GM19438 (cell line): ENCODE measurements at regions not wholly inside any gene's neighbourhood (a gene's known extent, or its start where the extent isn't known, plus 50 kb on each side); places are given as distances from the start of the nearest gene placed in this dataset.
"Not testable (repeated sequence)": the region's sequence is repeated elsewhere in the genome, so short reads cannot be mapped to it uniquely, and the experiment has no call there.

Experiments
- ATAC-seq: cut with Tn5 transposase; IDR thresholded peaks from one replicate; pipeline ENCODE4 v1.9.1; 2021; ENCODE audit warnings: low read depth; ENCODE audit not compliant: unreplicated experiment

GRCh38 chr3:110430146-110430545 lies 641.5 kb upstream of the NECTIN3 start:
- no peak for ATAC-seq

- no peak for ATAC-seq
These were observed 635.4 kb upstream of the NECTIN3 start for GRCh38 chr3:110436209-110436608.

DNA sequence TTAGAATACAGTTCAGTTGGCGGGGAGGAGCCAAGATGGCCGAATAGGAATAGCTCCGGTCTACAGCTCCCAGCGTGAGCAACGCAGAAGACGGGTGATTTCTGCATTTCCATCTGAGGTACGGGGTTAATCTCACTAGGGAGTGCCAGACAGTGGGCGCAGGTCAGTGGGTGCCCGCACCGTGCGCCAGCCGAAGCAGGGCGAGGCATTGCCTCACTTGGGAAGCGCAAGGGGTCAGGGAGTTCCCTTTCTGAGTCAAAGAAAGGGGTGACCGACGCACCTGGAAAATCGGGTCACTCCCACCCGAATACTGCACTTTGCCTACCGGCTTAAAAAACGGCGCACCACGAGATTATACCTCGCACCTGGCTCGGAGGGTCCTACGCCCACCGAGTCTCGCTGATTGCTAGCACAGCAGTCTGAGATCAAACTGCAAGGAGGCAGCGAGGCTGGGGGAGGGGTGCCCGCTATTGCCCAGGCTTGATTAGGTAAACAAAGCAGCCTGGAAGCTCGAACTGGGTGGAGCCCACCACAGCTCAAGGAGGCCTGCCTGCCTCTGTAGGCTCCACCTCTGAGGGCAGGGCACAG lies 631.5 kb upstream of the NECTIN3 start:
- not testable (repeated sequence) for ATAC-seq

DNA sequence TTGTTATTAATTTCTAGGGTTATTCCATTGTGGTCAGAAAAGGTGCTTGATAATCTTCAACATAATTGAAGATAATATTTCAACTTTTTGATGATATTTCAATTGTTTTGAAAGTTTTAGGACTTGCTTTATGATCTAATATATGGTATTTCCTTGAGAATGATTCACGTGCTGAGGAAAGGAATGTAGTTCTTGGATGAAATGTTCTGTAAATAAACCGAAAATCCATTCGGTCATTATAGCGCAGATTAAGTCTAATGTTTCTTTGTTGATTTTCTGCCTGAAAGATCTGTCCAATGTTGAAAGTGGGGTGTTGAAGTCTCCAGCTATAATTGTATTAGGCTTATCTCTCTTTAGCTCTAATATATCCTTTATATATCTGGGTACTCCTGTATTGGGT lies 617.5 kb upstream of the NECTIN3 start:
- no peak for ATAC-seq

GRCh38 chr3:110456001-110456400 lies 615.6 kb upstream of the NECTIN3 start:
- ATAC-seq: no peak

- no peak for ATAC-seq
These were observed 615.0 kb upstream of the NECTIN3 start for GRCh38 chr3:110456438-110457138.

DNA sequence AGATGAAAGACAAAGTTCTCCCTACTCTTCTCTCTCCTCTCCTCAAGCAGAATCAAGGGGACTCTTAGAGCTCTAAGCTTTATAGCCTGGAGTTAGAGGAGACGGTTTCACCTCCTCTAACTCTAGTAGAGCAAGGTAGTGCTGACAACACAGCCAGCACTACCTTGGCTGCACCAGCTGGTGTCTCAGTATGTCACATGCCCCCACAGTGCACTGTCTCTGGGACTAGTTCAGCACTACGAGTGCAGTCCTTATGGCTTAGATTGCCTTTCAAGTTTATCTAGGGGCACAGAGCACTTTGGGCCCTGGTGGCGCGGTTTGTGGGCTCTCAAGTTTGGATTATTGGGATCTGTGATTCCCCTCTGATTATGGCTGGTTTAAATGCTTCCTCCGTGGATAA lies 614.1 kb upstream of the NECTIN3 start:
- ATAC-seq: no peak

DNA sequence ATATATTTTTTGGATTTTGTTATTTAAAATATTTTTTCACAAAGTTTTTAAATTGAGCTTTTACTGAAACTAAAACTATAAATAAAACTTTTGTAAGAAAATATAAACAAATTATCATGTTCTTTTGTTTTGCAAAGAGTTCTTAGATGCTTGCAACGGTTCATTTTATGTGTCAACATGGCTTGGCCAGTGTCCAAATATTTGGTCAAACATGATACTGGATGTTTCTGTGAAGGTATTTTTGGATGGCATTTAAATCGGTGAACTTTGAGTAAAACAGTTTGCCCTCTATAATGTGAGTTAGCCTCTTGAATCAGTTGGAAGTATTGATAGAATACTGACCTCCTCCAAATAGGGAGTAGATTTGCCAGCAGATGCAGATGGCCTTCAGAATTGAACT lies 612.6 kb upstream of the NECTIN3 start:
- ATAC-seq: no peak

DNA sequence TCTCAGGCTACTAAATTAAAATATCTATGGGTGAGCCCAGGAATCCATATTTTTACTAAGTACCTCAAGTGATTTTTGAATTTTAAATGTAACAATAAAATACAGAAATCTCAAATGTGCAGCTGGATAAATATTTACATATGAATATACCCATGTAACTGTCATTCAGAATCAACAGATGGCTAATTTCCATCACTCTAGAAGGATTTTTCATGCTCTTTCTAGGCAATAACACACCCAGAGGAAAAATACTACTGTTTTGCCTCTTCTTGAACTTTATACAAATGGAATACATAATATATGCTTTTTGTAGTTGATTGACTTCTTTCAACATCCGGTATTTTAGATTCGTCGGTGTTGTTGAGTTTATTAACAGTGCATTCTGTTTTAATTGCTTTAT lies 601.3 kb upstream of the NECTIN3 start:
- no peak for ATAC-seq

GRCh38 chr3:110473405-110473804 lies 598.2 kb upstream of the NECTIN3 start:
- ATAC-seq: no peak

DNA sequence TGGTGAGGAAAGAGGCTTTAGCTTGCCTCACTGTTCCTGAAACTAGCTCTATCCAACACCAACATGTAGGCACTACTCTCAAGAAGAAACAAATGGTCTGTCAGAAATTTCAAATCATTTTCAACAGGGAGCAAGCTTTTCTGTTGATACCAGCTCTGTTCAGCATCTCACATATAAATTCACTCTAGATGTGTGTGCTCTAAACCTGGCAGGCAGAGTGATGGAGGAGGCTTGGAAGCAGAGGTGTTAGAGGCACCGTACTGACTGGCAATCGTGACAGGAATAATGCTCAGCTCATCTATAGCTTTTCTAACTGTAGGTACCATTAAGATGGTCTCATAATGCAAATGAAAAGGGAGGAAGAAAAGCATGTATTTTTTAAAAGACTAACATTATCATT lies 597.2 kb upstream of the NECTIN3 start:
- no peak for ATAC-seq

- ATAC-seq: no peak
These were observed 593.1 kb upstream of the NECTIN3 start for GRCh38 chr3:110478377-110479054.

- ATAC-seq: no peak
These were observed 591.9 kb upstream of the NECTIN3 start for GRCh38 chr3:110479731-110480130.

GRCh38 chr3:110485389-110485788 lies 586.2 kb upstream of the NECTIN3 start:
- no peak for ATAC-seq

GRCh38 chr3:110487840-110488239 lies 583.8 kb upstream of the NECTIN3 start:
- ATAC-seq: no peak

DNA sequence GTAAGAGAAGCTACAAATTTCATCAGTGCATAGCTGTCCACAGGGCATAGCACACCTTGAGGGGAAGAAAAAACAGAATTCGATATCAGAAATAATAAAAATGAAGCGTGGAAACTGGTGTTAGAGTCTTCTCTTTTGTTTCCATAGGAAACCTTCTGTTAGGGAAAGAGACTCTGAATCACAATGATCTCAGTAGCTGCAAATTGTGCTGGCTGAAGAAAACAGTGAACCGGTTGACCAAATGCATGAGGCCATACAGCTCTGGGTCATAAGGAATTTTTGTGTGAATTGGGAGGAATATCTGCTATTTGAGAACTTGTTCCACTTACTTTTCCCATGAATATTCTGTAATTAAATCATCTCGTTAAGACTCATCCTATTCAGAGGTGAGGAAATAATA lies 580.2 kb upstream of the NECTIN3 start:
- no peak for ATAC-seq

- no peak for ATAC-seq
These were observed 578.7 kb upstream of the NECTIN3 start for GRCh38 chr3:110492876-110493275.

DNA sequence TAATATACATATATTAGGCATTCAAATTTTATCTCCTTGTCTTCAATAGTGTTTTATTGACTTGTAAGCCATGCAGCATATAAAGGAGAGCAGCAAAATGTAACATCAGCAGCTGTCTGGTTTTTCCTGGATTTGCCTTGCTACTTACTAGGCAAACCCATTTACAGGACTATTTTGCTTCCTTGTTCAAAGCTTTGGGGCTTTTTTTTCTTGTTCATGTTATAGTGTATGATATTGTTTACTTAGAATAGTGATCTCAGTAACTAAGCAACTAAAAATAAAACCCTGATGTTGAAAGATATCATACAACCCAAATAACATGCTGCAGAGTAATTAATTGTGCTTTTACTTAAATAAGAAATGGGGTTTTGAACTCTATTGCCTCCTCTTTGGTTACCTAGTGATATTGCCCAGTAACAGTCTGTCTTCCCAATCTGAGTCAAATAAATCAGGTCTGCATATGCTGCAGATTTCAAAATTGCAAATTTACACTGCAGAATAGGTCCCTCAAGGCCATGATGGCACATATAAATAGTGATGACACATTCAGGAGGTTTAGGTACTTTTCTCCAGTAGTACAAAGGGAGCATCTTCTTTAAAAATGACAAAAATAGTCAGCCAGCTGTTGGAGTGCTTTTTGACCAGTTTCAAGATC lies 578.1 kb upstream of the NECTIN3 start:
- ATAC-seq: no peak

DNA sequence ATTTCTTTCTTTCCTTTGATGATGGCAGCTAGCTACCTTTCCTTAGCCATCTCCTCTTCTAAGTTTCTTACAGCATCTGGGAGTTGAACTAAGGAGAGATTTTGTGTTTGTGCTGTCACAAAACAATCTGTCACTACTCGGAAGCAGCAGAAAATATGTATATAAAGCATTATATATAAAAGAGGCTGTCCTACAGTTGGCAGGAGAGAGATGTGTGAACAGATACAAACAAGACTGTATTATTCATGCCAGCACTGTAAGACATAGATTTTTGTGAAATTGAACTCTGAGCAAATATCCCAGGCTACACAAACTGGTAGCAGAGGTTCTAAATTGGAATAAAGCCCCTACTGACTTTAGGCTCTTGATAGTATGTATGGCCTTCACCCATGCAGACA lies 577.5 kb upstream of the NECTIN3 start:
- no peak for ATAC-seq

- ATAC-seq: no peak
These were observed 576.9 kb upstream of the NECTIN3 start for GRCh38 chr3:110494728-110495127.

DNA sequence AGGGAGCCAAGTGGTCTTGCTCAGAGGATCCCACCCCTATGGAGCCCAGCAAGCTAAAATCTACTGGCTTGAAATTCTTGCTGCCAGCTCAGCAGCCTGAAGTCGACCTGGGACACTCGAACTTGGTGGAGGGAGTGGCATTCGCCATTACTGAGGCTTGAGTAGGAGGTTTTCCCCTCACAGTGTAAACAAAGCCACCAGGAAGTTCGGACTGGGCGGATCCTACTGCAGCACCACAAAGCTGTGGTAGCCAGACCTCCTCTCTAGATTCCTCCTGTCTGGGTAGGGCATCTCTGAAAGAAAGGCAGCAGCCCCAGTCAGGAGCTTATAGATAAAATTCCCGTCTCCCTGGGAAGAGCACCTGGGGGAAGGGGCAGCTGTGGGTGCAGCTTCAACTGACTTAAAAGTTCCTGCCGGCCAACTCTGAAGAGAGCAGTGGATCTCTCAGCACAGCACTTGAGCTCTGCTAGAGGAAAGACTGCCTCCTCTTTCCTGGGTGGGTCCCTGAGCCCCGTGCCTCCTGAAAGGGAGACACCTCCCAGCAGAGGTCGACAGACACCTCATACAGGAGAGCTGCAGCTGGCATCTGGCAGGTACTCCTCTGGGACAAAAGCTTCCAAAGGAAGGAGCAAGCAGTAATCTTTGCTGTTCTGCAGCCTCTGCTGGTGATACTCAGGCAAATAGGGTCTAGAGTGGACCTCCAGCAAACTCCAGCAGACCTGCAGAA lies 576.3 kb upstream of the NECTIN3 start:
- no peak for ATAC-seq
